Naive B cell (primary cell): ENCODE measurements at regions not wholly inside any gene's neighbourhood (a gene's known extent, or its start where the extent isn't known, plus 50 kb on each side); places are given as distances from the start of the nearest gene placed in this dataset.
A peak's percentile ranks its signal among the peaks of the same experiment; 100 is the strongest.
"Not testable (repeated sequence)": the region's sequence is repeated elsewhere in the genome, so short reads cannot be mapped to it uniquely, and the experiment has no call there.

Experiments
- ATAC-seq, 2 donors: fragments of 150-1000 bp; cut with Tn5 transposase; 2 replicates each; pipeline ENCODE4 v1.10.0; 2021; ENCODE audit warnings: low read depth in 2 of 2, mild to moderate bottlenecking in 2 of 2, moderate library complexity in 2 of 2
- DNase-seq: peaks from one replicate; pipeline ENCODE4 v3.0.0; 2022
- H3K27ac Mint-ChIP-seq, 6 donors: one replicate each; pipeline ENCODE4 v1.8.0; 2020 to 2022; ENCODE audit warnings: mild to moderate bottlenecking in 6 of 6, mixed read lengths in 6 of 6, moderate library complexity in 5 of 6, inconsistent platforms in 2 of 6
- H3K27me3 Mint-ChIP-seq, 3 donors: one replicate each; pipeline ENCODE4 v1.8.0; 2021 to 2022; ENCODE audit warnings: mixed read lengths in 3 of 3, mild to moderate bottlenecking in 1 of 3
- H3K36me3 Mint-ChIP-seq, 2 donors: one replicate each; pipeline ENCODE4 v1.8.0; 2020 to 2022; ENCODE audit warnings: mixed read lengths in 2 of 2, inconsistent platforms in 1 of 2, mild to moderate bottlenecking in 1 of 2
- H3K4me1 Mint-ChIP-seq, 3 donors: one replicate each; pipeline ENCODE4 v1.8.0; 2020 to 2022; ENCODE audit warnings: mixed read lengths in 3 of 3, inconsistent platforms in 1 of 3, mild to moderate bottlenecking in 1 of 3, moderate library complexity in 1 of 3
- H3K4me3 Mint-ChIP-seq, 8 donors: one replicate each; pipeline ENCODE4 v1.8.0; 2020 to 2022; ENCODE audit warnings: mild to moderate bottlenecking in 8 of 8, mixed read lengths in 8 of 8, moderate library complexity in 8 of 8, inconsistent platforms in 2 of 8
- H3K9me3 Mint-ChIP-seq, 7 donors: one replicate each; pipeline ENCODE4 v1.8.0; 2020 to 2022; ENCODE audit warnings: mixed read lengths in 7 of 7, mild to moderate bottlenecking in 5 of 7, inconsistent platforms in 2 of 7, moderate library complexity in 1 of 7

- H3K27ac Mint-ChIP-seq: peak overlapping the region in 5 of 6 donors; percentile 61 to 94 (median 71)
- no peaks in the 10 kb centered on the region for H3K36me3 Mint-ChIP-seq
- no peaks in the 10 kb centered on the region for H3K27me3 Mint-ChIP-seq
- peak; percentile 9 for DNase-seq
- peak overlapping the region; percentile 10 to 90 (median 38) for H3K4me3 Mint-ChIP-seq
- no peaks in the 10 kb centered on the region for H3K9me3 Mint-ChIP-seq
- H3K4me1 Mint-ChIP-seq: peaks cover 40 to 60% (median 52%) of the 10 kb centered on the region in 3 donors
- ATAC-seq: peak; percentile 64 to 65
These were observed 147.0 kb upstream of the RASA1 start for GRCh38 chr5:87120518-87121303.

GRCh38 chr5:87121304-87122150 is 146.2 kb upstream of the RASA1 start:
- ATAC-seq: peak; percentile 68 to 80
- Mint-ChIP-seq H3K27me3 (no peaks in the 10 kb centered on the region), H3K36me3 (no peaks in the 10 kb centered on the region), H3K27ac (peak overlapping the region in 5 of 6 donors; percentile 25 to 94 (median 70)), H3K4me1 (peaks cover 40 to 60% (median 52%) of the 10 kb centered on the region in 3 donors), H3K9me3 (no peaks in the 10 kb centered on the region), H3K4me3 (peak overlapping the region in 7 of 8 donors; percentile 10 to 90 (median 68))
- peak; percentile 12 for DNase-seq

GRCh38 chr5:87122151-87122977 is 145.3 kb upstream of the RASA1 start:
- Mint-ChIP-seq H3K27me3 (no peaks in the 10 kb centered on the region), H3K36me3 (no peaks in the 10 kb centered on the region), H3K9me3 (no peaks in the 10 kb centered on the region), H3K4me3 (peak overlapping the region in 6 of 8 donors; percentile 11 to 90 (median 60)), H3K4me1 (peaks cover 33 to 55% (median 44%) of the 10 kb centered on the region in 3 donors), H3K27ac (peak overlapping the region in 5 of 6 donors; percentile 25 to 94 (median 70))
- ATAC-seq: no peak
- DNase-seq: no peak

GRCh38 chr5:87125766-87126165 is 141.9 kb upstream of the RASA1 start:
- no peak overlapping the region for H3K27ac Mint-ChIP-seq
- no peaks in the 10 kb centered on the region for H3K36me3 Mint-ChIP-seq
- DNase-seq (no peak), ATAC-seq (no peak)
- no peaks in the 10 kb centered on the region for H3K9me3 Mint-ChIP-seq
- H3K4me1 Mint-ChIP-seq: peaks cover 14 to 33% (median 19%) of the 10 kb centered on the region in 3 donors
- H3K4me3 Mint-ChIP-seq: no peak overlapping the region
- no peaks in the 10 kb centered on the region for H3K27me3 Mint-ChIP-seq

GRCh38 chr5:87126869-87127268 is 140.8 kb upstream of the RASA1 start:
- Mint-ChIP-seq H3K4me1 (peaks cover 10 to 22% (median 14%) of the 10 kb centered on the region in 3 donors), H3K9me3 (no peaks in the 10 kb centered on the region)
- DNase-seq: no peak

GRCh38 chr5:87127426-87127825 is 140.3 kb upstream of the RASA1 start:
- H3K27ac Mint-ChIP-seq: peak overlapping the region in 1 of 6 donors; percentile 39
- H3K4me3 Mint-ChIP-seq: no peak overlapping the region
- peaks cover 9 to 17% (median 9%) of the 10 kb centered on the region in 3 donors for H3K4me1 Mint-ChIP-seq
- H3K9me3 Mint-ChIP-seq: no peaks in the 10 kb centered on the region
- no peak for ATAC-seq
- H3K27me3 Mint-ChIP-seq: no peaks in the 10 kb centered on the region
- H3K36me3 Mint-ChIP-seq: no peaks in the 10 kb centered on the region
- no peak for DNase-seq

More at GRCh38 chr5:87126869-87127268, 140.8 kb upstream of the RASA1 start:
- H3K27ac Mint-ChIP-seq: no peak overlapping the region
- H3K27me3 Mint-ChIP-seq: no peaks in the 10 kb centered on the region
- ATAC-seq: no peak
- H3K4me3 Mint-ChIP-seq: no peak overlapping the region
- no peaks in the 10 kb centered on the region for H3K36me3 Mint-ChIP-seq

- peak overlapping the region in 1 of 8 donors; percentile 3 for H3K4me3 Mint-ChIP-seq
- no peak for DNase-seq
- ATAC-seq: no peak
These were observed 139.6 kb upstream of the RASA1 start for GRCh38 chr5:87127956-87128687.

GRCh38 chr5:87129046-87129445 is 138.6 kb upstream of the RASA1 start:
- Mint-ChIP-seq H3K4me1 (peaks cover 0 to 9% (median 6%) of the 10 kb centered on the region in 3 donors), H3K4me3 (no peak overlapping the region), H3K27me3 (no peaks in the 10 kb centered on the region), H3K36me3 (no peaks in the 10 kb centered on the region), H3K9me3 (peaks cover 0 to under 1% (median 0%) of the 10 kb centered on the region in 7 donors), H3K27ac (no peak overlapping the region)
- DNase-seq (no peak), ATAC-seq (no peak)

More at GRCh38 chr5:87127956-87128687, 139.6 kb upstream of the RASA1 start:
- H3K27ac Mint-ChIP-seq: peak overlapping the region in 1 of 6 donors; percentile 39
- peaks cover 2 to 10% (median 9%) of the 10 kb centered on the region in 3 donors for H3K4me1 Mint-ChIP-seq
- H3K27me3 Mint-ChIP-seq: no peaks in the 10 kb centered on the region
- H3K36me3 Mint-ChIP-seq: no peaks in the 10 kb centered on the region
- no peaks in the 10 kb centered on the region for H3K9me3 Mint-ChIP-seq

GRCh38 chr5:87132696-87133095 is 135.0 kb upstream of the RASA1 start:
- H3K9me3 Mint-ChIP-seq: peaks cover 0 to 5% (median 3%) of the 10 kb centered on the region in 7 donors
- no peaks in the 10 kb centered on the region for H3K27me3 Mint-ChIP-seq
- H3K27ac Mint-ChIP-seq: no peak overlapping the region
- peaks cover 11 to 18% (median 15%) of the 10 kb centered on the region in 3 donors for H3K4me1 Mint-ChIP-seq
- DNase-seq (no peak), ATAC-seq (no peak)
- no peak overlapping the region for H3K4me3 Mint-ChIP-seq
- H3K36me3 Mint-ChIP-seq: no peaks in the 10 kb centered on the region

GRCh38 chr5:87134513-87134912 is 133.2 kb upstream of the RASA1 start:
- not testable (repeated sequence) for H3K9me3 Mint-ChIP-seq, ATAC-seq, H3K27me3 Mint-ChIP-seq

GRCh38 chr5:87136096-87136495 is 131.6 kb upstream of the RASA1 start:
- no peaks in the 10 kb centered on the region for H3K27me3 Mint-ChIP-seq
- H3K4me3 Mint-ChIP-seq: peak overlapping the region in 1 of 8 donors; percentile 53
- H3K27ac Mint-ChIP-seq: peak overlapping the region in 2 of 6 donors; percentile 19 to 64
- peaks cover 0 to 5% (median 3%) of the 10 kb centered on the region in 7 donors for H3K9me3 Mint-ChIP-seq
- peaks cover 10 to 24% (median 19%) of the 10 kb centered on the region in 3 donors for H3K4me1 Mint-ChIP-seq
- DNase-seq (no peak), ATAC-seq (no peak)
- no peaks in the 10 kb centered on the region for H3K36me3 Mint-ChIP-seq

More at GRCh38 chr5:87134513-87134912, 133.2 kb upstream of the RASA1 start:
- DNase-seq, H3K36me3 Mint-ChIP-seq, H3K4me3 Mint-ChIP-seq, H3K27ac Mint-ChIP-seq: not testable (repeated sequence)
- peaks cover 10 to 21% (median 15%) of the 10 kb centered on the region in 3 donors for H3K4me1 Mint-ChIP-seq

GRCh38 chr5:87136733-87137132 is 130.9 kb upstream of the RASA1 start:
- H3K9me3 Mint-ChIP-seq: peaks cover 0 to 5% (median 3%) of the 10 kb centered on the region in 7 donors
- no peaks in the 10 kb centered on the region for H3K36me3 Mint-ChIP-seq
- ATAC-seq (no peak), DNase-seq (no peak)
- H3K27ac Mint-ChIP-seq: peak overlapping the region in 1 of 6 donors; percentile 4
- peaks cover 10 to 24% (median 19%) of the 10 kb centered on the region in 3 donors for H3K4me1 Mint-ChIP-seq
- H3K27me3 Mint-ChIP-seq: no peaks in the 10 kb centered on the region
- H3K4me3 Mint-ChIP-seq: no peak overlapping the region
